HUES6 (cell line): ENCODE measurements at regions not wholly inside any gene's neighbourhood (a gene's known extent, or its start where the extent isn't known, plus 50 kb on each side); places are given as distances from the start of the nearest gene placed in this dataset.

Source experiments
- H3K27ac ChIP-seq: 2 replicates; pipeline ENCODE4 v1.7.0; 2013; ENCODE audit warnings: low read depth, mild to moderate bottlenecking, low read length, inconsistent platforms
- H3K27me3 ChIP-seq: 2 replicates; pipeline ENCODE4 v1.6.1; 2013; ENCODE audit warnings: low read length; ENCODE audit not compliant: control insufficient read depth, insufficient read depth
- H3K36me3 ChIP-seq: 2 replicates; pipeline ENCODE4 v1.6.1; 2013; ENCODE audit warnings: low read length; ENCODE audit not compliant: control insufficient read depth, insufficient read depth
- H3K4me1 ChIP-seq: 2 replicates; pipeline ENCODE4 v1.6.1; 2013; ENCODE audit warnings: low read length; ENCODE audit not compliant: control insufficient read depth, insufficient read depth
- H3K4me3 ChIP-seq: 2 replicates; pipeline ENCODE4 v1.5.1; 2013; ENCODE audit warnings: low read depth, low read length
- H3K9ac ChIP-seq: one replicate; pipeline ENCODE4 v1.6.1; 2013; ENCODE audit warnings: mild to moderate bottlenecking, low read length
- H3K9me3 ChIP-seq: 2 replicates; pipeline ENCODE4 v1.6.1; 2013; ENCODE audit warnings: low read depth, low read length; ENCODE audit not compliant: control insufficient read depth, insufficient read depth

DNA sequence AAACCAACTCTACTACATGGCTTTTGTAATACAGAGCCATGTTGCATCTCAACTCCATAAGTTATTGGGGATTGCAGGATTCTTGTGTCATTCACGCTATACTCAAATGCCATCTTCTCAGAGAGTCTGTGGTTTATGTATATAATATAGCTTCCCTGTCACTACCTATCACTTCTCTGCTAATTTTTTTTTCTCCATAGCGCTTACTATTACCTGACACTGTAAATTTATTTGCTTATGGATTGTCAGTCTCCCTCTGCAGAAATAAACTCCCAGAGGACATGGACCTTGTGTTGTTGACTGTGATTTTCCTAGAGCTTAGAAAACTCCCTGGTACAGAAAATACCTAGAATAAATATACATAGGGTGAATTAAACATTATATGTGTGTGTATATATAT is 990.5 kb downstream of the TBL1XR1 start:
- Histone ChIP-seq H3K27ac (no peak overlapping the region), H3K9ac (no peak overlapping the region), H3K27me3 (no peaks in the 10 kb centered on the region), H3K9me3 (no peaks in the 10 kb centered on the region), H3K36me3 (no peaks in the 10 kb centered on the region), H3K4me1 (no peaks in the 10 kb centered on the region), H3K4me3 (no peak overlapping the region)

DNA sequence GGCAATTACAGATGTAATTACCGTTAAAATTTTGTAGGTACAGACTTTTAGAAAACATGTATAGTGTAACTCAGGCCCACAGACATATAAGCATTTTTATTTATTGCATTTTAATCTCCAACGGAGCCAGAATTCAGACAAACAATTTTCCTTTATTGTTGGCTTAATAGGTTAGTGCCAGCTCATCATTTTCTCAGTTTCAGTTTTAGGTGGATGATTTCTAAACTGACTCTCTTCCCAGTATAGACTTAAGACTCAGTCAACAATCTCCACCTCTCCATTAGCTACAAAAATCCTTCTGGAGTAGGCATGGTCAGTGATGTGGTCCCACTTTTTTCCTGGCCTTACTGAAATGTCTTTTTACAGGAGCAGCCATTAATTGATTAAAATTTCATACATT is 994.6 kb downstream of the TBL1XR1 start:
- Histone ChIP-seq H3K27ac (no peak overlapping the region), H3K9me3 (peaks cover 3% of the 10 kb centered on the region; the same call in 1 of the 2 replicates), H3K27me3 (no peaks in the 10 kb centered on the region), H3K9ac (no peak overlapping the region), H3K36me3 (no peaks in the 10 kb centered on the region), H3K4me1 (no peaks in the 10 kb centered on the region), H3K4me3 (no peak overlapping the region)

DNA sequence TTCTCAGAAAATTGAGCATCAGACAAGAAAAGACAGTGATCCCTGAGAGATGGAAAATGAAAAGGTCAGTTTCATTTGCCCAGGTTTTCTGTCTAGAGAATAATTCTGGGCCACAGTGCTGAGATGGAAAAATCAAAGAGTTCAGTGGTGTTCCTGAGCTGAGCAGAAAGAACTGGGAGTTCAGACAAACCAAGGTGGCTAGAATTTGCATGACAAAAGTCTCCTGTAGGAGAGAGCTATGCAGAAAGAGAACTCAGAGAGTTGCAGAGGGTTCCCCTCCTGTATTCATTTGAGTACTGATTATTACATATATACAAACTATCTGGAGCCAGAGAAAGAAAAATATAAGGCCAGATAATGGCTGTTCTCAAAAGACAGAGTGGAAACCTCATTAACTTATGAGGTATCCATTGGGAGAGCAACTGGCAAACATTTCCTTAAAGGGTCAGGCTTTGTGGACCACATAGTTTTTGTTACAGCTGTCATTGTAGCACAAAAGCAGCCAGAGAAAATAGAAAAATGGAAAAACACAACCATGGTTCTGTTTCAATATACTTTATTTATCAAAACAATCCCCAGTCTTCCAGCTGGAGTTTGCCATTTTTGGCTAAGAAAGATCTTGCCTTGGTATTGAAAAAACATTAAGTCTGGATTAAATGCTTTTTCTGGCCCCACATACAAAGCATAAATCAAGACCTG is 1004.1 kb downstream of the TBL1XR1 start:
- Histone ChIP-seq H3K27ac (no peak overlapping the region), H3K27me3 (no peaks in the 10 kb centered on the region), H3K4me3 (no peak overlapping the region), H3K4me1 (peaks cover 13% of the 10 kb centered on the region), H3K9me3 (peaks cover 8% of the 10 kb centered on the region), H3K9ac (no peak overlapping the region), H3K36me3 (no peaks in the 10 kb centered on the region)

DNA sequence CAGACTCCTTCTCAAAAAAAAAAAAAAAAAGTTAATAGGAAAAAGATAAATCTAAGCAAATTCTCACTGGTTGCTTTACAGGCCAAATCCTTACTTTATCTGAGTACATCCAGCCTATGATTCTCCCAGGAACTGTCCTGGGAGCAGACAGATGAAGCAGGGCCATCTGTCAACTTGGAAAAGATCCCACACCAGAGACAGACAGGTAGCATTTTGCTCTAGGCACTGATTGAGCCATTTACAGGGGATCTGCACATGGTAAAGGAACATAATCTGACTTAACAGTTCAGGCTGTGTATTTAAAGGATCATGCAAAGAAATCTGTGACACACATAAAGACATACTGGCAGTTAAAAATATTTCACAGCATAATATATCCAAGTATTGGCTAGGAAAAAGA is 1006.5 kb downstream of the TBL1XR1 start:
- Histone ChIP-seq H3K4me3 (no peak overlapping the region), H3K4me1 (peaks cover 13% of the 10 kb centered on the region), H3K9me3 (no peaks in the 10 kb centered on the region), H3K36me3 (no peaks in the 10 kb centered on the region), H3K27me3 (no peaks in the 10 kb centered on the region), H3K9ac (no peak overlapping the region), H3K27ac (no peak overlapping the region)

DNA sequence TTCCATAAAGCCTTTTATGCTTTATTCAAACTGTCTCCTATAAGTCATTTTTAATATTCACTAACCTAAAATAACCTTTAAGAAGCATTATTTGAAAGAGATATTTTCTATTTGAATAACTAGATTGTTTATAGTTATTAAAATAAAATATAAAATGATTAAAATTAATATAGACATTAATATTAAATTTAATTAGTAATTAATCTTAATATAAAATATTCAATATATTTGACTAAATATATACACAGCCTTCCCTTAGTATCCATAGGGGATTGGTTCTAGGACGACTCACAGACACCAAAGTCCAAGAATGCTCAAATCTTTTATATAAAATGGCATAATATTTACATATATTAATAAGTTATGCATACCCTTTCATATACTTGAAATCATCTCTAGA is 1014.1 kb downstream of the TBL1XR1 start:
- Histone ChIP-seq H3K27me3 (no peaks in the 10 kb centered on the region), H3K27ac (no peak overlapping the region), H3K4me3 (no peak overlapping the region), H3K9ac (no peak overlapping the region), H3K36me3 (no peaks in the 10 kb centered on the region), H3K9me3 (no peaks in the 10 kb centered on the region), H3K4me1 (no peaks in the 10 kb centered on the region)

DNA sequence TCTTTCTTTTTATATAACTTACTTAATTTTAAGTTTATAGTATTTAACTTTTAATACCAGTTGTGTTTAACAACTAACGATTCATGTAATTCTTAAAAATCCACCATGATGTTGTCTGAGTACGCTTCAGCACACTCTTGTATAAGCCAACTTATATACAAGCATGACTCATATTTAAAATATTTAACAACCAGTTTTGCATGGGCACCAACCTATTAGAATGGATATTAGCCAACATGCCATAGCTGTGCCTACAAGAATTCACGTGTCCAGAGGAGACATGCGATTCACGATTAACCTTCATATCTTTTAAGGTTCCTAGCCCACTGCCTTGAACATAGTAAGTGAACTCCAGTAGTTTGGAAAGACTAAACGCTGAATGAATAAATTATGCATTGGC is 1023.2 kb downstream of the TBL1XR1 start:
- Histone ChIP-seq H3K27me3 (no peaks in the 10 kb centered on the region), H3K36me3 (no peaks in the 10 kb centered on the region), H3K9ac (no peak overlapping the region), H3K27ac (no peak overlapping the region), H3K9me3 (no peaks in the 10 kb centered on the region), H3K4me3 (no peak overlapping the region), H3K4me1 (peaks cover 17% of the 10 kb centered on the region; the same call in 1 of the 2 replicates)

DNA sequence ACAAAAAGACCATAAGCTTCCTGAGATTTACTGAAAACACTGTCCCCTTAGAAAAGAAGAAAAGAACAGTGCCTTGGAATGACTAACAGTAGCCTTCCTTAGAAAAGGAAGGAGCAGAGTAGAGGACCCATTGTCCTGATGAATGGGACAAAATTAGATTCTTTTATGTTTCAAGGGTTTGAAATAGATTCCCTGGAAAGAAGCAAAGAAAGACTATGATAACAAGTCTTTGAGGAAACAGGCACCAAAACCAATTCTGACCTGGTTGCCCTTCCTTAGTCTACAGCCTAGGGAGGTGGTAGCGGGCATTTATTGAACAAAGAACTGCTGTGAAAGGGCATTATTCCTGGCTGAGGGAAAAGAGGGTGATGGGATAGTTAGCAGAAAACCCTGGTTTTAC is 1024.8 kb downstream of the TBL1XR1 start:
- Histone ChIP-seq H3K9ac (no peak overlapping the region), H3K27me3 (no peaks in the 10 kb centered on the region), H3K36me3 (no peaks in the 10 kb centered on the region)

DNA sequence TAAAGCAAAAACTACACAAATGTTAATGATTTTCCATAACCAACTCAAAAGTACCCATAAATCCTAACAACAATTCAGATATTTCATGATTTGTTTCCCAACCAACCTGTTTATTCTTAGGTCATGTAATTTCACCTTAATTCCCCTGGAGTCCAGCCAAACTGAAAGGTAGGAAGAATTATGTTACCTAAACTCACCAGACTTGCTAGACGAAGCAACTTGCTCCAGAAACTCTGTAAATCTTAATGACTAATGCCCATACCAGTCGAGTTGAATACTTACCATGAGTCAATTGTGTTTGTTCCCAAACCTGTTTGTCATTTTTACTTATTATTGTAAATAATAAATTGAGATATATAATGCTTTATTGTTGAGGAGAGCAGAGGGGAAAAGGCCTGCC is 1030.0 kb downstream of the TBL1XR1 start:
- no peaks in the 10 kb centered on the region for H3K27me3 ChIP-seq
- H3K4me1 ChIP-seq, result peaks cover 6% of the 10 kb centered on the region; the same call in 1 of the 2 replicates
- H3K9ac ChIP-seq, result no peak overlapping the region
- no peaks in the 10 kb centered on the region for H3K36me3 ChIP-seq
- no peak overlapping the region for H3K4me3 ChIP-seq
- H3K27ac ChIP-seq, result no peak overlapping the region
- no peaks in the 10 kb centered on the region for H3K9me3 ChIP-seq

More for the DNA sequence above, 1024.8 kb downstream of the TBL1XR1 start:
- Histone ChIP-seq H3K4me1 (peaks cover 11% of the 10 kb centered on the region; the same call in 1 of the 2 replicates), H3K27ac (no peak overlapping the region), H3K4me3 (no peak overlapping the region), H3K9me3 (no peaks in the 10 kb centered on the region)

DNA sequence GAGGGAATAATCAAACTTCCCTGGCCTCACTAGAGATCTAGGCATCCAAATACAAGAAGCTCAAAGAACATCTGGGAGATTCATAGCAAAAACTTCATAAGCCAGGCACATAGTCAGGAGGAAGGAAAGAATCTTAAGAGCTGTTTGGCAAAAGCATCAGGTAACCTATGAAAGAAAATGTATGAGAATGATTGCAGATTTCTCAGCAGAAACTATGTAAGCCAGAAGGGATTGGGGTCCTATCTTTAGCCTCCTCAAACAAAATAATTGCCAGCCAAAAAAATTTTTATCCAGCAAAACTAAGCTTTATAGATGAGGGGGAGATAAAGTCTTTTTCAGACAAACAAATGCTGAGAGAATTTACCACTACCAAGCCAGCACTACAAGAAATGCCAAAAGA is 1036.3 kb downstream of the TBL1XR1 start:
- H3K27me3 ChIP-seq, result no peaks in the 10 kb centered on the region
- no peaks in the 10 kb centered on the region for H3K36me3 ChIP-seq
- H3K9me3 ChIP-seq, result peaks cover 13% of the 10 kb centered on the region
- no peak overlapping the region for H3K27ac ChIP-seq
- H3K4me3 ChIP-seq, result no peak overlapping the region
- no peaks in the 10 kb centered on the region for H3K4me1 ChIP-seq
- H3K9ac ChIP-seq, result no peak overlapping the region

DNA sequence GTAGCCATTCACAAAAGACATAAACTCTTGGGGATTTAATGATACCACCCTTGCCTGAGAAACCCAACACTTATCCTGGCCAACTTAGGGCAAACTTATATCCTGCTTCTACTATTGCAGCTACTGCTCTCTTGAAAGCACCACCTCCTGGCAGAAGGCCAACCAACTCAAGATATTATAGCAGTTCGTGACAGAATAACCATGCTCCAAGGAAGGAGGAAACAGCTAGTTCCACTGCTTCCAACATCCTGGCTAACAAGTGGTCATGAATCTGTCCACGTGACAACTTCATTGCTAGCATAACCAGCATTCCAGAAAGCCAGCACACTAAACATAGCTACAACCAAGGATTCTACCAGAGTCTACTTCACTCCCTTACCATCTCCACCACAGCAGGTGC is 1037.5 kb downstream of the TBL1XR1 start:
- Histone ChIP-seq H3K9ac (no peak overlapping the region), H3K4me3 (no peak overlapping the region), H3K27me3 (no peaks in the 10 kb centered on the region), H3K27ac (no peak overlapping the region), H3K4me1 (no peaks in the 10 kb centered on the region), H3K9me3 (peaks cover 13% of the 10 kb centered on the region), H3K36me3 (no peaks in the 10 kb centered on the region)

DNA sequence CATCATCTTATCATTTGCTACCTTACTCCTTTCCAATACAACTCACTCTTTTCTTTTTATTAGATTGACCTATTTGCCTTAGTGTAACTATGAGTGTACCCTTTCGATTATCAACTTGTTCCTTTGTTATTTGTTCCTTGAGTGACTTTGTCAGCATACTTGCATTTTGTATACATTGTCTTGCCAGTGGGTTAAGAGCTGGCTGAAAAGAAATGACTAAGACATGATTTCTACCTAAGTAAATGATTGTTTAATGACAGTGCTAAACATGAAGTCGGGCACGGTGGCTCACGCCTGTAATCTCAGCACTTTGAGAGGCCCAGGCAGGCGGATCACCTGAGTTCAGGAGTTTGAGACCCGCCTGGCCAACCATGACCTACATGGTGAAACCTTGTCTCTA is 1042.3 kb downstream of the TBL1XR1 start:
- no peaks in the 10 kb centered on the region for H3K4me1 ChIP-seq
- peaks cover 6% of the 10 kb centered on the region for H3K9me3 ChIP-seq
- H3K9ac ChIP-seq, result no peak overlapping the region
- no peak overlapping the region for H3K27ac ChIP-seq
- no peak overlapping the region for H3K4me3 ChIP-seq
- H3K36me3 ChIP-seq, result no peaks in the 10 kb centered on the region
- H3K27me3 ChIP-seq, result no peaks in the 10 kb centered on the region
